Colonic mucosa (tissue), 4 donors: ENCODE measurements at regions not wholly inside any gene's neighbourhood (a gene's known extent, or its start where the extent isn't known, plus 50 kb on each side); places are given as distances from the start of the nearest gene placed in this dataset.

ENCODE experiments used
- DNase-seq: peaks from one replicate; pipeline ENCODE4 v3.0.0-alpha.2; 2020
- H3K27ac ChIP-seq: fragments of 200-600 bp; one replicate; pipeline ENCODE4 v1.8.0; 2021
- H3K27me3 ChIP-seq: fragments of 200-600 bp; one replicate; pipeline ENCODE4 v1.8.0; 2021
- H3K36me3 ChIP-seq: fragments of 200-600 bp; one replicate; pipeline ENCODE4 v1.8.0; 2021
- H3K4me1 ChIP-seq: fragments of 200-600 bp; one replicate; pipeline ENCODE4 v1.8.0; 2021; ENCODE audit warnings: mild to moderate bottlenecking
- H3K4me3 ChIP-seq: fragments of 200-600 bp; one replicate; pipeline ENCODE4 v1.8.0; 2021
- H3K9ac ChIP-seq, 2 donors: one replicate each; pipeline ENCODE4 v1.7.0; 2013; ENCODE audit warnings: control low read depth in 2 of 2, low read depth in 2 of 2, low read length in 2 of 2
- H3K9me3 ChIP-seq: fragments of 200-600 bp; one replicate; pipeline ENCODE4 v1.8.0; 2021
- CTCF ChIP-seq: fragments of 200-600 bp; IDR thresholded peaks from one replicate; pipeline ENCODE4 v1.8.0; 2022; ENCODE audit warnings: antibody characterized with exemption, mild to moderate bottlenecking
- intact Hi-C: fragments of 100-400 bp; cut with DNase I; formaldehyde crosslinking; loops from one replicate; pipeline ENCODE4 v1.14.1; 2022
- donor health status: healthy.
- donor health status: DM: no; HTN: no; CAD: no.
- donor health status: DM: no; HTN: no; CAD: no.

GRCh38 chr13:111599791-111600190, 279.3 kb downstream of the TEX29 start:
- Histone ChIP-seq H3K36me3 (no peaks in the 10 kb centered on the region), H3K27ac (no peak overlapping the region), H3K9me3 (no peaks in the 10 kb centered on the region), H3K9ac (no peak overlapping the region), H3K4me1 (no peaks in the 10 kb centered on the region), H3K27me3 (no peaks in the 10 kb centered on the region), H3K4me3 (no peak overlapping the region)
- intact Hi-C loops = no loop called here
- no peak for TF ChIP-seq CTCF
- no peak for DNase-seq

DNA sequence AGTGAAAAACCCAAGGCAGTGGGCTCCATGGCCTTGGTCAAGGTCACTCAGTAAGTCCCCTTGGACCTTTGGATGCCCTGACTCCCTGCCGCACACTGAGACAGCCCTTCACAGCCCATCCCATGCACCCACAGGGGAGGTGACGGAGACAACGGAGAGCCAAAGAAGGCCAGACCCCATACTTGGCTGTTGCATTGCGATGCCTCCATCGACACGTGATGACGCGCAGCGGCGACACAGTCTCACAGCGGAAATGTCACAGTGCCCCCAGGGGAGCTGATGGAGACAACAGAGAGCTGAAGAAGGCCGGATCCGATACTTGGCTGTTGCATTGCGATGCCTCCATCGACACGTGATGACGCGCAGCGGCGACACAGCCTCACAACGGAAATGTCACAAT, 282.4 kb downstream of the TEX29 start:
- no peak overlapping the region for H3K27ac ChIP-seq
- no peaks in the 10 kb centered on the region for H3K27me3 ChIP-seq
- intact Hi-C loops = no loop called here
- no peak overlapping the region for H3K9ac ChIP-seq
- no peaks in the 10 kb centered on the region for H3K4me1 ChIP-seq
- DNase-seq = no peak
- no peaks in the 10 kb centered on the region for H3K9me3 ChIP-seq
- H3K36me3 ChIP-seq = no peaks in the 10 kb centered on the region
- H3K4me3 ChIP-seq = no peak overlapping the region
- TF ChIP-seq CTCF = no peak

GRCh38 chr13:111604097-111604496, 283.7 kb downstream of the TEX29 start:
- Histone ChIP-seq H3K4me3 (no peak overlapping the region), H3K9ac (no peak overlapping the region), H3K36me3 (no peaks in the 10 kb centered on the region), H3K4me1 (no peaks in the 10 kb centered on the region), H3K27me3 (no peaks in the 10 kb centered on the region), H3K27ac (no peak overlapping the region), H3K9me3 (no peaks in the 10 kb centered on the region)
- no peak for DNase-seq
- no peak for TF ChIP-seq CTCF
- intact Hi-C loops = no loop called here

DNA sequence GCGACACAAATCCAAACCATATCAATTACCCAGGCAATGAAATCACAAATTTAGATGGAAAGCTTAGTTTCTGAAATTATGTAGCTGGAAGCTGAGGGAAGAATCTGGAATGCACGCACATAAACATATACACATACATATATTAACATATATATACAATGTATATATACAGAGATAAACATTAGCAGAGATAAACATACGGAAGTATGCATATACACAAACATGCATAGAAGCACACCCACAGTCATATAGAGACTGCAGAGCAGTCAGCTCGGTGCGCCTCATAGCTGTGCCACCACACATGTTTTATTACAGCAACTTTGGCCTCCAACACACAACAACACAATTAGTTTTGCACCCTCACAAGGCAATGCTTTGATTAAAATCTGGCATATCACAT, 288.1 kb downstream of the TEX29 start:
- DNase-seq = no peak
- no peaks in the 10 kb centered on the region for H3K27me3 ChIP-seq
- intact Hi-C loops = no loop called here
- H3K4me3 ChIP-seq = no peak overlapping the region
- H3K9ac ChIP-seq = no peak overlapping the region
- H3K4me1 ChIP-seq = no peaks in the 10 kb centered on the region
- H3K27ac ChIP-seq = no peak overlapping the region
- no peaks in the 10 kb centered on the region for H3K9me3 ChIP-seq
- no peaks in the 10 kb centered on the region for H3K36me3 ChIP-seq
- no peak for TF ChIP-seq CTCF

GRCh38 chr13:111609631-111610030, 289.2 kb downstream of the TEX29 start:
- intact Hi-C loops = no loop called here
- Histone ChIP-seq H3K4me3 (no peak overlapping the region), H3K9me3 (no peaks in the 10 kb centered on the region), H3K9ac (no peak overlapping the region), H3K27ac (no peak overlapping the region), H3K36me3 (no peaks in the 10 kb centered on the region), H3K4me1 (no peaks in the 10 kb centered on the region), H3K27me3 (no peaks in the 10 kb centered on the region)
- no peak for DNase-seq
- no peak for TF ChIP-seq CTCF

GRCh38 chr13:111610081-111610480, 289.6 kb downstream of the TEX29 start:
- DNase-seq = no peak
- intact Hi-C loops = no loop called here
- Histone ChIP-seq H3K9ac (no peak overlapping the region), H3K27me3 (no peaks in the 10 kb centered on the region), H3K27ac (no peak overlapping the region), H3K4me1 (no peaks in the 10 kb centered on the region), H3K4me3 (no peak overlapping the region), H3K9me3 (no peaks in the 10 kb centered on the region), H3K36me3 (no peaks in the 10 kb centered on the region)
- TF ChIP-seq CTCF = no peak
